ENCODE measurements at regions not wholly inside any gene's neighbourhood (a gene's known extent, or its start where the extent isn't known, plus 50 kb on each side); places are given as distances from the start of the nearest gene placed in this dataset.

DNA sequence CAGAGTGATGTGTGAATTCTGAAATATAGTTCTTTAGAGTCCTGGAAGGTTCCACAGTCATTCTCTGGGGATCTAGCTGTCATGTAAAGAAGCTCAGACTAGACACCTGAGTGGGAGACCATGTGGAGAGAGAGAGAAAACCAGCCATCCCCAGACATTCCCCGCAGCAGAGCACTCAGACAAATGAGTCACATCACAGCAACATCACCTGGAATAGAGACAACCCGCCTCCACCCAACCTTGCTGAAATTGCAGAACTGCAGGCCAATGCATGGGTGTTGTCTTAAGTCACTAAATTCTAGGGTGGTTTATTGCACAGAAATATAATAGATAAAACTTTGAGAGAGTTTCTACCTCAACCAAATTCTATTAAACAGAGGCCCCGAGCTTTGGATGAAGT lies 392.0 kb upstream of the DYNLRB2 start:
- intact Hi-C loops (cut with DNase I), result no loop called here
- DNase-seq, result no peak

DNA sequence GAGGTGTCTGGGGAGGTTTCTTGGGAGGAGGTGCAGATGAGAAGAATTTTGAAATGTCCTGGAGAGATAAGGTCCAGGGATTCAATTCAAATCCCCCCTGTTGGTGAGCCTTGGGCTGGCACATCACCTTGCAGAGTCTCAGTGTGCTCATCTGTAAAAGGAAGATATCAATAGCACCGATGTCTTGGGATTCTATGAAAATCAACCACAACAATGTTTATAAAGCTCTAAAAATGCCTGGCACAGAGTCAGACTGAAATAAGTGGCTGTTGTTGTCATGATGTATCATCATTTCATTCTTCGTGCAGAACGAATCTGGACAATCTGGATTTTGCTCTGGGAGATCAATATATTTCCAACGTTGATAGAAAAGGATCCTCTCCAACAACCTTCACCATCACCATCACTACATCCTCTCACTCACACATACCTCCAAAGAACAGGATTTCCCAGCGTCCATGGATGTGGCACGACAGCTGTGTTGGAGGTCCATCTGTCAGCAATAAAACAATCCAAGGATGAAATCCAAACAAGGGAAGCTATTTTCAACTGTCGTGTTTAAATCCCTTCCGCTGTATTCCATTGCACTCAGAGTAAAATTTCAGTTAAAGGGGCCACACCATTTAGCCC lies 393.7 kb upstream of the DYNLRB2 start:
- no peak for DNase-seq
- intact Hi-C loops (cut with DNase I), result no loop called here

- no peak for DNase-seq
- intact Hi-C loops (cut with DNase I), result no loop called here
Measured at GRCh38 chr16:80144191-80144590, 396.6 kb upstream of the DYNLRB2 start.

DNA sequence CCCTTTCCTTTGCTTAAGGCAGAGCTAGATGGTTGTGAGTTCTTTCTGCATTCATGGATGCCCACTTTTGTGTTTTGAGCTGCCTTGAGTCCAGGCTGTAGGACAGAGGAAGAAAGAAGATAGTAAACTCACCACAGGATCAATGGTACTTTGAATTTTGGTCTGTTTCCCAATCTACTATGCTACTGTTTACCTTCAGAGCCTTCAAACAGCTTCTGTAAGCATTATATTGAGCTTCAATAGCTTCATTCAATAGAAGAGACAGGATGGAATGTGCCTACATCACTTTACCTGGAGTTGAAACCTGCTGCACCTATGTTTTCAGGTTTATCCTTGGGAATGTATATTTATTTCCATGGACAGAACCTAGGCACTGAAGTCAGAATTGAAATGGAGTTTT lies 397.9 kb upstream of the DYNLRB2 start:
- intact Hi-C loops (cut with DNase I), result no loop called here
- no peak for DNase-seq

- intact Hi-C loops (cut with DNase I), result no loop called here
- DNase-seq, result no peak
Measured at GRCh38 chr16:80142281-80142680, 398.5 kb upstream of the DYNLRB2 start.

- DNase-seq, result no peak
- intact Hi-C loops (cut with DNase I), result no loop called here
Measured at GRCh38 chr16:80129791-80130190, 411.0 kb upstream of the DYNLRB2 start.

GRCh38 chr16:80125677-80126076 lies 415.1 kb upstream of the DYNLRB2 start:
- intact Hi-C loops (cut with DNase I), result no loop called here
- DNase-seq, result no peak

DNA sequence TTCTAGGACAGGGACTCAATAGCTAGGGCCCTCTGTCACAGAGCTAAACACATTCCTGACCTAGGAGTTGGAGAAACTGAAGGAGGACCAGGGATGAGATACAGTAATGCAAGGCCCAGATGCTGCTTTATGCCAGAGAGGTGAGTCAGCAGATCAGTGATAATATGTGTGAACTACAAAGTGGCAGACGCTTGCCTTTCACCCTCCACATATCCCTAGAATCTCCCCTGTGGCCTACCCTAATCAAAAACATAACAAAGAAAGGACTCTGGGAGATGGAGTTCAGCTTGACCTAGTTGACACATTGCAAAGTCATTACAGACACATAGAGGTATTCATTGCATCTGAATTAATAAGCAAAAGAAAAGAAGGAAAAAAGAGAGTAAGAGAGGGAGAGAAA lies 417.6 kb upstream of the DYNLRB2 start:
- DNase-seq, result no peak
- intact Hi-C loops (cut with DNase I), result no loop called here

GRCh38 chr16:80122115-80122514 lies 418.7 kb upstream of the DYNLRB2 start:
- intact Hi-C loops (cut with DNase I), result no loop called here
- DNase-seq, result peak in 1 of 10 donors; percentile 9

DNA sequence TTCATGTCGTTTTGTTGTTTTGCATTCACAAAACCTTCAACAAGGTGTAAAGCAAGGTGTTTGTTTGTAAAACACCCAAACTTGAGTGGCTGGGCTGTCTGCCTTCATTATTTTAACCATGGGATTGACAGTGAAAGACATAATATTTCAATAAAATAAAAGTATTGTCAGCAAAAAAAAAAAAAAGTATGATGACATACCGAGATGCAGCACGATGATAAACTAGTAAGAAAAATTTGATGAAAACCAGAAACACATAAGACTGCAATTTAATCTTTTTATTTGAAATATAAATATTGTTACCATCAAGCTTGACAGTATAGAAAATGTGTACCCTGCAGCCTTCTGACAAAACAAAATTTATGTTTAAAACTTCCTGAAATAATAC lies 419.3 kb upstream of the DYNLRB2 start:
- intact Hi-C loops (cut with DNase I), result no loop called here
- DNase-seq, result no peak

DNA sequence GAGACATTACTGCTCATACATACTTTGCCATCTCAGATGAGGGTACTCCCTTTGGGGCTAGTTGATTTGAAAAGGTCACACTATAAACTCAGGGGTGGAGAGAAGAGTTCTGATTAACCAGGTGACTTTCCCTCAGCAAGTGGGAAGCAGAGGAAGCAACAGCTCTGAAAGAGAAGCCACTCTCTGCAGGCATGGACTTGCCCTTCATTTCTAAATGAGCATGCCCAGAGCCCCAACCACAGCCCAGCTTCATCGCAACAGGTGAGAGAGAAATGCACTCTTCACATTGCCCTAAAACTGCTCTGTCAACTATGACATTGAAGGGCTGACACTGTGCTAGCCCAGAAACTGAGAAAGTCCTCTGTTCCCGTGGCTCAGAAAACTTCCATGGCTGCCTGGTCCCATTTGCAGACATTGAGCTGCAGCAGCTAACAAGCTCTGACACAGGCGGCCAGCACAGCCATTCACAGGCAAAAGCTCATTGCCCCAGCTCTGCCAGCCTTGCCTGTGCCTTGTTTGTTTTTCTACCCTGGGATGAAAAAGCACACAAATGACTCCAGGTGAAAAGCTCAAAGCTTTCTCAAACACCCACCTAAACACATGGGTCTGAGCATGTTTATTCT lies 419.8 kb upstream of the DYNLRB2 start:
- peak in 1 of 10 donors; percentile 78 for DNase-seq
- intact Hi-C loops (cut with DNase I), result no loop called here

DNA sequence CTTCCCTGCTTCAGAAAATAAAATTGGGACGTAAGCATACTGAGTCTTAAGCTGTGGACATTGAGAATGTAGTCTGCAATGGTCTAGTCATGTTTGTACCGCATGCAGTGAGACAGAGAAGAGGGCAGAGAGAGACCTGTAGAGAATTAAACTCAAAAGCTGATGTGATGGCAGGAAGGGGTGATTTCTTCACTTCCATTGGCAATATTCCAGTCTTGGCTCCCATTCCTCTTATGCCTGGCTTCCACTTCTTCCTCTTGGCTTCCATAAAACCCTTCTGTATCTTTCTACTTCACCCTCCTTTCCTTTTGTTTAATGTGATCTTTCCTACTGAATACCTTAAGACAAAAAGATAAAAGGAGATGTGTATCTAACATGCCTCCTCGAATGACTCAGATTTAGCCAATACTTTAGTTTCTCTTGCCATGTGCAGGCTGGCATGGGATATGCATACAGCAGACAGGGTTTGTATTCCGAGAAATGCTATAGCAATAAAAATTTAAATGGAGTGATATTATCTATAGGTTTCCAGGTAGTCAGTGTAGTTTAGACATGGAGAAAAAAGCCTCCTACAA lies 423.1 kb upstream of the DYNLRB2 start:
- no peak for DNase-seq
- intact Hi-C loops (cut with DNase I), result no loop called here

GRCh38 chr16:80116711-80117110 lies 424.1 kb upstream of the DYNLRB2 start:
- intact Hi-C loops (cut with DNase I), result no loop called here
- no peak for DNase-seq

DNA sequence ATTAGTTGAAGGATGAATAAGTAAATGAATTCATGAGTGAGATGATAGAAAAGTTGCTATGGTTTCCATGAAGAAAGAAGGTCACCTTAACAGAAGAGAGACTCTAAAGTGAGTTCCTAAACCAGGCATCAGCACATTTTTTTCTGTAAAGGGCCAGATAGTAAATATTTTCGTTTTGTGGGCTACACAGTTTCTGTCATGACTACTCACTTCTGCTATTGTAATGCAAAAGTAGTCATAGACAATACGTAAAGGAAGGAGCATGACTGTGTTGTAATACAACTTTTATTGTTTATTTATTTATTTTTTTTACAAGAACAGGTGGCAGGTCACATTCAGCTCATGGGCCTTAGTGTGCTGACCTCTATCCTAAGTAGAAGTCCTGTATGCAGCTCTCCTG lies 426.1 kb upstream of the DYNLRB2 start:
- no peak for DNase-seq
- intact Hi-C loops (cut with DNase I), result no loop called here

DNA sequence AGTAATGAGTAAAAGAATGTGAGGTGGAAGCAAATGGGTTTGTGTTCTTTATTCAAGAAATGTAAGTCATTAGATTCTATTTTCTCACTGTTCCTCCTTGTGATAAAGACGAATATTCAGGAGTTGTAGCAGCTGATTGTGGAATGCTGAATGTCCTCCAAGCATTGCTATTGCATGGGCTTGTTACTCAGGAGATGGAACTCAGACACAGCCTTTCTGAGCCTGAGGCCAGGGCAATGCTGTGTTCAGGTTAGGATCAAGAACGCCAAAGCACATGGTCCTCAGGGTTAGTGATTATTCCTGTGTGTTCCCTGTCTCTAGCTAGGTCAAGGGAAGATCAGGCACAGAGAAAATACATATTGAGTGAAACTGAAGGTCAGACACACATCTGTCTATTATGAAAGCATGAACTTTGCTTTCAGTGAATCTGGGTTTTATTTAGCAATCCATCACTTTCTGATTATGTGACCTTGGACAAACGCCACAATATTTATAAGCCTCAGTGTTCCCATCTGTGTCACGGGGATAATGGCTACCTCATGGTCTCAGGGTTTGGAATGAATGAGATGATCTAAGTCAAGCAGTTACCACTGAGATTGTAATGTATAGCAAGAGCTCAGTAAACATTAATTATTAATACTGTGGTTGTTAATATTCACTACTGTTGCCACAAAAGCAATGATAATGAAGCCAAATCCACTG lies 426.8 kb upstream of the DYNLRB2 start:
- intact Hi-C loops (cut with DNase I), result no loop called here
- no peak for DNase-seq

- intact Hi-C loops (cut with DNase I), result no loop called here
- DNase-seq, result no peak
Measured at GRCh38 chr16:80109581-80109980, 431.2 kb upstream of the DYNLRB2 start.

DNA sequence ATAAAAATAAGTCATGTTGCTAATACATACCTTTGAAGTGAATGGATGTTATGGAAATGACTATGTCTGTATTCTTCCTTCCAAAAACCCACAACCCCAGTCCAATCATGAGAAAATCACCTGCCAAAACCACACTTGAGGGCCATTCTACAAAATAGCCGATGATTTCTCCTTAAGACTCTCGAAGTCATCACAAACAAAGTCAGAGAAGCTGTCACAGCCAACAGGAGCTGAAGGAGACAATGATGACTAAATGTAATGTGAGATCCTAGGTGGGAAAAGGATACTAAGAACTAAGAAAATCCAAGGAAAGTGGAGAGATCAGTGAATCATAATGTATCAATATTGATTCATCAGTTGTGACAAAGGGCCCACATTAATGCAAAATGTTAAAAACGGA lies 432.9 kb upstream of the DYNLRB2 start:
- intact Hi-C loops (cut with DNase I), result no loop called here
- DNase-seq, result no peak

GRCh38 chr16:80105751-80106150 lies 435.0 kb upstream of the DYNLRB2 start:
- intact Hi-C loops (cut with DNase I), result no loop called here
- DNase-seq, result no peak

DNA sequence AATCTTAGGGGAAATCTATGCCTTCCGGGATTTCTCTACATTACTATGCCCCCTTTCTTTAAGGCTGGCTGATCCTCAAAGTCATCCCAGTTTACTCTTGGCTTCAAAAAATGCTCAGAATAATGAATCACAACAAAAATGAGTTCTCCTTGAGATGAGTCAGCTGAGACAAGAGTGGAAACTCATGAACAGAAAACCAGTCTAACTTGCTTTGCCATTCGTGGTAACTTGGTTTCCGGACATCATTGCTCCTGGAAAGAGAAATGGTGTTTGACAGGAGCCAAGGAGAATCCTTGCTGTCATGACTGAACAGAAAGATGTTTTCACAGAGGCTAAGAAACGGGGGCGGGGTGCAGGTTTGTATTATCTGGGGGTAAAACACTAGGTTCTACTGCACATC lies 435.6 kb upstream of the DYNLRB2 start:
- intact Hi-C loops (cut with DNase I), result no loop called here
- DNase-seq, result no peak

DNA sequence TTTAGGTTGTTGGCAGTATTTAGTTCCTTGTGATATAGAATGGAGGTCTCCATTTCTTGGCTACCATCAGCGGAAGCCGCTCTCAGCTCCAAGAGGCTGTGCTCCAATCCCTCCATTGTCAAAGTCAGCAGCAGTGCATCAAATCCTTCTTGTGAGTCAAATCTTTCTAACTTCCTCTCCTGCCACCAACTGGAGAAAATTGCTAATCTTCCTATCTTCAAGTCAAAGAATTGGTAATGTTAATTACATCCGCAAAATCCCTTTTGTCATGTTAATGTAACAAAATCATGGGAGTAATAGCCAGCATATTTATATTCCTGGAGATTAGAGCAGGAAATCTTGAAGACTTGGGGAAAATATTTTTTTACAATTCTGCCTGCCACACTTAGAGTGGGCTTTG lies 436.4 kb upstream of the DYNLRB2 start:
- no peak for DNase-seq

GRCh38 chr16:80103463-80103862 lies 437.3 kb upstream of the DYNLRB2 start:
- intact Hi-C loops (cut with DNase I), result no loop called here
- DNase-seq, result no peak

More for the DNA sequence above, 436.4 kb upstream of the DYNLRB2 start:
- intact Hi-C loops (cut with DNase I), result no loop called here

Data from posterior cingulate gyrus (tissue), 11 donors.